ENCODE measurements at regions not wholly inside any gene's neighbourhood (a gene's known extent, or its start where the extent isn't known, plus 50 kb on each side); places are given as distances from the start of the nearest gene placed in this dataset.

DNA sequence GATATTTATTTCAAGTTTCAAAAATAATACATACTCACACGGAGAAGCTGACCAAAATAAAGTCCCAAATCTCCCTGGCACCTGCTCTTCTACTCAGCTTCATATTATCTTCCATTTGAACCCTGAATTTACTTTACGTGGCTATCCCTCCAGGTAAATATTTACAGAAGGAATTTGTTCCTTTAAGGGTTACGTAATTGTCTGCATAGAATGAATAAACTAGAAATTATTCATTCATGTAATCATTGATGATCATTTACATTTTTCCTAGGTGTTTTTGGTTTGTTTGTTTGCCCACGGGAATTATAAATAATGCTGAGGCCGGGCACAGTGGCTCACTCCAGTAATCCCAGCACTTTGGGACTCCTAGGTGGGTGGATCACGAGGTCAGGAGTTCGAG lies 251.2 kb downstream of the PLK2 start:
- peaks cover 2% of the 10 kb centered on the region for H3K27me3 Mint-ChIP-seq (ENCODE audit: low read depth)
- no peaks in the 10 kb centered on the region for H3K36me3 Mint-ChIP-seq (ENCODE audit: low read depth)
- H3K4me3 Mint-ChIP-seq: no peak overlapping the region
- no peaks in the 10 kb centered on the region for H3K9me3 Mint-ChIP-seq
- DNase-seq (ENCODE audit: low spot score): no peak
- H3K4me1 Mint-ChIP-seq (ENCODE audit: low read depth): no peaks in the 10 kb centered on the region
- no peak overlapping the region for H3K27ac Mint-ChIP-seq

DNA sequence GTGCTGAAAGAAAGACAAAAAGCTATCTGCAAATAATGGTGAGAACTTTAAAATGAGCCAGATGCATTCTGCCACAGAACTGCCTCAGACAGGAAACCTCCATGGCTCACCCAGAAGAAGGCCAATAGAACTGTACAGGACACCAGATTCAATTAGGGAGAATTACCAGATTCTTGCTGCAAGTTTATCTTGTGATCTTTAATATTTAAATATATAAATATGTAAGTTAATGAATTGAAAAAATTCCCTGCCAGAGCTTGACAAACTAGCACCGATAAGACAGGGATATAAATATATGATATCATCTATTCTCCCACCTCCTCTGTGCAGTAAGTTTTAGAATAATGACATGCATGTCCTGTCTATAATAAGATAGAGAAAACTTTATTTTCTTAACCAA lies 252.8 kb downstream of the PLK2 start:
- no peaks in the 10 kb centered on the region for H3K9me3 Mint-ChIP-seq
- no peak for DNase-seq (ENCODE audit: low spot score)
- H3K4me3 Mint-ChIP-seq: no peak overlapping the region
- H3K27me3 Mint-ChIP-seq (ENCODE audit: low read depth): peaks cover 2% of the 10 kb centered on the region
- no peak overlapping the region for H3K27ac Mint-ChIP-seq
- no peaks in the 10 kb centered on the region for H3K4me1 Mint-ChIP-seq (ENCODE audit: low read depth)
- no peaks in the 10 kb centered on the region for H3K36me3 Mint-ChIP-seq (ENCODE audit: low read depth)

DNA sequence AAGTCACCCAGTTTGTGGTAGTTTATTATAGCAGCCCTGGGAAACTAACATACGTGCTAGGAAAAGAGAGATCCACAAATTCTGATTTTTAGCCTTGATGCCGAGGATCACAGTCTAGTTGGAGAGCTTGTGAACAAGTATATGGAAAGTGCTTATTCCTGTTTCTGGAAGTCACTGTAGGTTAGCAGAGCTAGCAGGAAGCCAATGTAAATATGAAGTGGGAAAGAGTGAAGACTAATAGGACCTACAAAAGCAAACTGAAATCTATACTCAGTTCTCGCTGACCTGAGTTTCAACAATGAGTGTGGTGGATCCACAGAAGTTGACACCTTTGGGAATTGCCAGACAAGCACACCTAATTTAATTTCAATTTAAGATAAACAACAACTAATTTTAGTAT lies 254.9 kb downstream of the PLK2 start:
- no peak overlapping the region for H3K27ac Mint-ChIP-seq
- no peaks in the 10 kb centered on the region for H3K4me1 Mint-ChIP-seq (ENCODE audit: low read depth)
- DNase-seq (ENCODE audit: low spot score): no peak
- H3K27me3 Mint-ChIP-seq (ENCODE audit: low read depth): peaks cover 2% of the 10 kb centered on the region
- H3K36me3 Mint-ChIP-seq (ENCODE audit: low read depth): no peaks in the 10 kb centered on the region
- H3K9me3 Mint-ChIP-seq: no peaks in the 10 kb centered on the region
- H3K4me3 Mint-ChIP-seq: no peak overlapping the region

DNA sequence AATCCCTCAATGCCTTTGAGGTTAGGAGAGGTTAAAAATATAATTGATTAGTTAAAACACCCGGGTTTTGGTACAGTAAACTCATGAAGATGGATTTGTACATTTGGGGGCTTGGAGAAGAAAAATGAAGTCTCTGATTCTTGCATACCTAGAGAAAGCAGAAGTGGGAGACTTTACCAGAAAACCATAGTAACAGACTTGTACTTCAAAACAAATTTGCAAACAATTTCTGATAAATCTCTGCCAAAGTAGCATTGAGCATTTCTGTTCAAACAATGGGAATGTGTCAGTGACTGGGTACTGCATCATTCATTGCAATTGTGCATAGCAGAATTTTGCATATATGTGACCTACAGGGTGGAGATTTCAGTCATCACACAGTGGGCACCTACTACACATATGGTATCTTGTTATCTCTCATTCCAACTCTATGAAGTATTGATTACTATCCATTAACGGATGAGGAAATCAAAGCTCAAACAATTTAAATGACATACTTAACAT lies 256.9 kb downstream of the PLK2 start:
- Mint-ChIP-seq H3K27ac (no peak overlapping the region), H3K9me3 (no peaks in the 10 kb centered on the region), H3K4me3 (no peak overlapping the region), H3K27me3 (ENCODE audit: low read depth) (peaks cover 2% of the 10 kb centered on the region), H3K36me3 (ENCODE audit: low read depth) (no peaks in the 10 kb centered on the region), H3K4me1 (ENCODE audit: low read depth) (no peaks in the 10 kb centered on the region)
- no peak for DNase-seq (ENCODE audit: low spot score)

DNA sequence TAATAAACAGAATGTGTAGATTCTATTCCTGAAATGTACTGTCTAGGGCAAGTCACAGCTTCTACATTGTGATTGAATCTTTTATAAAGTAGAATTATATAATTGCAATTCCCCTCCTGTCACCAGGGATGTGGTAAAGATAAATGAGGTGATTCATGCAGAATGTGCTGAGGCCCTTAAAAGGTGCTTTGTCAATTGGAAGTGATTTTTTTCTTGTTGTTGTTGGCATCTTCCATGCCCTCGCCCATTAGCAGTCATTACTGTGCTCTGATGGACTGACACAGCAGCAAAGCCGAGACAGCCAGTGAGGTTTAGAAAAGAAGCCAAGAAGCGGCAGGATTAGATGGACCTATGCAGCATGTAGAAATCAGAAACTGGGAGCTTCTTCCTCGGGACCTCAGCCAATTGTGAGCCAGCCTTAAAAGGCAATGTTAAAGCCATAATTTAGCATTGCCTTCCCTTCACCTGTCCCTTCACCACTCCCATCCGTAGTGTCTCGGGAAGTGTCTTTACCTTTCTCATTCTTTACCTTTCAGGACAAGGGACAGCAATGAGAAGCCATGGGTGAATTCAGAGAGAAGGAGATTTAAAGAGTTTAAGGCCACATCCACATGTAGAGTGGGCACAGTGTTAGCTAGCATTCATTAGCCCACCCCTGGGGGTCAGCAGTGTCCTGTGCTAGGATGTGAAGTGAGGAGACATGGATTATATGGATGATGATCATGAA lies 257.8 kb downstream of the PLK2 start:
- Mint-ChIP-seq H3K27me3 (ENCODE audit: low read depth) (no peaks in the 10 kb centered on the region), H3K4me3 (no peak overlapping the region), H3K9me3 (no peaks in the 10 kb centered on the region), H3K4me1 (ENCODE audit: low read depth) (no peaks in the 10 kb centered on the region), H3K27ac (no peak overlapping the region), H3K36me3 (ENCODE audit: low read depth) (no peaks in the 10 kb centered on the region)
- DNase-seq (ENCODE audit: low spot score): no peak

DNA sequence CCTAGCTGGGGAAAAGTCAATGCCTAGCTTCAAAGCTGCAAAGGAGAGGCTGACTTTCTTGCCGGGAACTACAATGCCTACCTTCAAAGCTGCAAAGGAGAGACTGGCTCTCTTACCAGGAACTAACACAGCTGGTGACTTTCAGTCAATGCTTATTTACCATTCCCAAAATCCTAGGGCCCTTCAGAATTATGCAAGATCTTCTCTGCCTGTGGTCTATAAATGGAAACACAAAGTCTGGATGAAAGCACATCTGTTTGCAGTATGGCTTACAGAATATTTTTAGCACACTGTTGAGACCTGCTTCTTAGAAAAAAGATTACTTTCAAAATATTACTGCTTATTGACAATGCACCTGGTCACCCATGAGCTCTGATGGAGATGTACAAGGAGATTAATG lies 259.4 kb downstream of the PLK2 start:
- Mint-ChIP-seq H3K4me1 (ENCODE audit: low read depth) (no peaks in the 10 kb centered on the region), H3K27ac (no peak overlapping the region), H3K36me3 (ENCODE audit: low read depth) (no peaks in the 10 kb centered on the region), H3K9me3 (no peaks in the 10 kb centered on the region), H3K27me3 (ENCODE audit: low read depth) (no peaks in the 10 kb centered on the region), H3K4me3 (no peak overlapping the region)
- no peak for DNase-seq (ENCODE audit: low spot score)

GRCh38 chr5:58199087-58199486 lies 260.8 kb downstream of the PLK2 start:
- Mint-ChIP-seq H3K9me3 (no peaks in the 10 kb centered on the region), H3K36me3 (ENCODE audit: low read depth) (no peaks in the 10 kb centered on the region), H3K27ac (no peak overlapping the region), H3K4me1 (ENCODE audit: low read depth) (no peaks in the 10 kb centered on the region), H3K27me3 (ENCODE audit: low read depth) (no peaks in the 10 kb centered on the region), H3K4me3 (no peak overlapping the region)
- no peak for DNase-seq (ENCODE audit: low spot score)

GRCh38 chr5:58198330-58198729 lies 261.6 kb downstream of the PLK2 start:
- no peak for DNase-seq (ENCODE audit: low spot score)
- Mint-ChIP-seq H3K4me3 (no peak overlapping the region), H3K4me1 (ENCODE audit: low read depth) (no peaks in the 10 kb centered on the region)

GRCh38 chr5:58197875-58198274 lies 262.0 kb downstream of the PLK2 start:
- no peaks in the 10 kb centered on the region for H3K9me3 Mint-ChIP-seq
- H3K36me3 Mint-ChIP-seq (ENCODE audit: low read depth): no peaks in the 10 kb centered on the region

More at GRCh38 chr5:58198330-58198729, 261.6 kb downstream of the PLK2 start:
- no peaks in the 10 kb centered on the region for H3K9me3 Mint-ChIP-seq
- no peak overlapping the region for H3K27ac Mint-ChIP-seq
- H3K27me3 Mint-ChIP-seq (ENCODE audit: low read depth): no peaks in the 10 kb centered on the region
- H3K36me3 Mint-ChIP-seq (ENCODE audit: low read depth): no peaks in the 10 kb centered on the region

DNA sequence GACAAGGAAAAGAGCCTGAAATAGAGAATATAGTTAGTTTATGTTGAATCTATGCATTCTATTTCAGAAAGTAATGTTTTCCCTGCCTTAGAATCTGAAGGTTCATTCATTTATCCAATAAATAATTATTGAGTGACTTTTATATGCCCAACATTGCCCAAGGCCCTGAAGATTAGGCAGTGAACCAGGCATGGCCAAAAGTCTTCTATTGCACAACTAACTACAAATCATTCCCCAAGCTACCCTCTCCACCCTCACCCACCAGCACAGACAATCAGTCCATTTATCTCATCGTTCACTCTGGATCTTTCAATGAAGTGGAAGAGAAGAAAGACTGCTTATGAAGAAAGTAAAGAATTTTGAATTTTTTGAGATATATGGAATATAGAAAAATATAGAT lies 268.4 kb downstream of the PLK2 start:
- H3K9me3 Mint-ChIP-seq: no peaks in the 10 kb centered on the region
- H3K36me3 Mint-ChIP-seq (ENCODE audit: low read depth): no peaks in the 10 kb centered on the region
- H3K4me3 Mint-ChIP-seq: no peak overlapping the region
- no peaks in the 10 kb centered on the region for H3K4me1 Mint-ChIP-seq (ENCODE audit: low read depth)
- DNase-seq (ENCODE audit: low spot score): no peak
- H3K27ac Mint-ChIP-seq: no peak overlapping the region
- H3K27me3 Mint-ChIP-seq (ENCODE audit: low read depth): peaks cover 6% of the 10 kb centered on the region

More at GRCh38 chr5:58197875-58198274, 262.0 kb downstream of the PLK2 start:
- H3K27ac Mint-ChIP-seq: no peak overlapping the region
- H3K27me3 Mint-ChIP-seq (ENCODE audit: low read depth): no peaks in the 10 kb centered on the region
- no peak overlapping the region for H3K4me3 Mint-ChIP-seq
- no peak for DNase-seq (ENCODE audit: low spot score)
- no peaks in the 10 kb centered on the region for H3K4me1 Mint-ChIP-seq (ENCODE audit: low read depth)

- Mint-ChIP-seq H3K27me3 (ENCODE audit: low read depth) (peaks cover 6% of the 10 kb centered on the region), H3K27ac (no peak overlapping the region), H3K4me3 (no peak overlapping the region), H3K36me3 (ENCODE audit: low read depth) (no peaks in the 10 kb centered on the region), H3K9me3 (no peaks in the 10 kb centered on the region), H3K4me1 (ENCODE audit: low read depth) (no peaks in the 10 kb centered on the region)
- DNase-seq (ENCODE audit: low spot score): no peak
Observed at GRCh38 chr5:58188262-58188651, 271.6 kb downstream of the PLK2 start.

DNA sequence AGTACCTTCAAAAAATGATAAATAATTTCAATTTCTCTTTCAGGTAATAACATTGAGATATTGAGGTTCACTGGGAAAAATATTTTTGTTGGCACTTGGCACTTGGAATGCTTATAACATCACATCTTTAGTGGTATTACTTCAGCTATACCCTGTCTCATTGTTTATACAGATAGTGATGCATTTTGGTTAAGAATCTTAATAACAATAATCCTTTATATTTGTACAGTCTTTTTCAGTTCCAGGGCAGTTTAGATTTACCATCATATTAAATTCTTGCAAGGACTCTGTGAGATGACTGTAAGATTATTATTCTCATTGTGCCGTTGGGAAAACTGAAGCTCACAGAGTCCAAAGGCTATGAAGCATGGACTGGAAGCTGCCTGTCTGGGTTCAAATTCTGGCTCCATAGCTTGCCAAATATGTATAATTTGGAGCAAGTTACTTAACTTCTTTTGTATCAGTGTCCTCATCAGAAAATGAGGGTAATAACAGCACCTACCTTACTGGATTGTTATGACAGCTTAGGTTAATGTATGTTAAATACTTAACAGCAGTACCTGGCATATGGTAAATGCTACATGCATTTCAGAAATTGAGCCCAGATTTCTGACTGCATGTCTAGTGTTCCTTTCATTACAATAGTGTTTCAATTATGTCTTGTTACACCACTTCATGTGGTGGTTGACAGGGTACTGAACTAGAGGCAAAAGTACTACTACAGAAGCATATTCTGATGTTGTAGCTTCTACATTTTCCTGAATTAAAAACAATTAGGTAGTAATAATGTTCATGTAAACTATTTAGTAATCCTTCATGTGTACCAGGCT lies 272.2 kb downstream of the PLK2 start:
- no peak overlapping the region for H3K27ac Mint-ChIP-seq
- no peaks in the 10 kb centered on the region for H3K4me1 Mint-ChIP-seq (ENCODE audit: low read depth)
- DNase-seq (ENCODE audit: low spot score): no peak
- peaks cover 6% of the 10 kb centered on the region for H3K27me3 Mint-ChIP-seq (ENCODE audit: low read depth)
- H3K4me3 Mint-ChIP-seq: no peak overlapping the region
- no peaks in the 10 kb centered on the region for H3K36me3 Mint-ChIP-seq (ENCODE audit: low read depth)
- no peaks in the 10 kb centered on the region for H3K9me3 Mint-ChIP-seq

DNA sequence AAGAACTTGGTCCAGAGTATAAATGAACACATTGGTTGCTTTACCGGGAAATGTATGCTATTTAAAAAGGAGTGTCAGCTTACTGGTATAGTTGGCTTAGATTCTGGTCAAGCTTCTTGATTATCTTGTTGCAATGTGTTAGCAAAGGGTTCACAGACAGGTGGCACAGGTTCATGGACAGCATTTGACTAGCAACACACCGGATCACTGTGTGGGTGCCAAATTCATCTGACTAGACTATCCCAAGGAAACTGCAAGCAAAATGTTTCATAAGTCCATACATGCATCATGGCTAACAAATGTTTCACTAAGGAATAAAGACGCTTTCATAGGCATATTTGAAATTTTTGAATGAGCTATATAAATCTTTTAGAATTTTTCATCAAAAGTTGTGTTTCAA lies 274.1 kb downstream of the PLK2 start:
- no peak overlapping the region for H3K4me3 Mint-ChIP-seq
- no peak for DNase-seq (ENCODE audit: low spot score)
- H3K27ac Mint-ChIP-seq: no peak overlapping the region
- peaks cover 2% of the 10 kb centered on the region for H3K27me3 Mint-ChIP-seq (ENCODE audit: low read depth)
- H3K36me3 Mint-ChIP-seq (ENCODE audit: low read depth): no peaks in the 10 kb centered on the region
- H3K4me1 Mint-ChIP-seq (ENCODE audit: low read depth): no peaks in the 10 kb centered on the region
- H3K9me3 Mint-ChIP-seq: no peaks in the 10 kb centered on the region

GRCh38 chr5:58185397-58185796 lies 274.5 kb downstream of the PLK2 start:
- no peaks in the 10 kb centered on the region for H3K36me3 Mint-ChIP-seq (ENCODE audit: low read depth)
- H3K4me3 Mint-ChIP-seq: no peak overlapping the region
- no peaks in the 10 kb centered on the region for H3K9me3 Mint-ChIP-seq
- H3K27me3 Mint-ChIP-seq (ENCODE audit: low read depth): no peaks in the 10 kb centered on the region
- H3K27ac Mint-ChIP-seq: no peak overlapping the region
- no peak for DNase-seq (ENCODE audit: low spot score)
- no peaks in the 10 kb centered on the region for H3K4me1 Mint-ChIP-seq (ENCODE audit: low read depth)
